ENCODE measurements at regions not wholly inside any gene's neighbourhood (a gene's known extent, or its start where the extent isn't known, plus 50 kb on each side); places are given as distances from the start of the nearest gene placed in this dataset.

GRCh38 chr4:152264106-152264505, 271.8 kb downstream of the FBXW7 start:
- no peak for TF ChIP-seq POLR2A (IDR thresholded peaks at IDR 0.05; ENCODE audit: low read depth, low read length)
- no peak for TF ChIP-seq CTCF (IDR thresholded peaks at IDR 0.05 in 2 of 3, conservative IDR thresholded peaks at IDR 0.05 in 1 of 3; ENCODE audit: control insufficient read depth in 2 of 3, extremely low read depth in 1 of 3, insufficient read depth in 1 of 3, low read depth in 3 of 3, low read length in 3 of 3)
- TF ChIP-seq HDGF (IDR thresholded peaks at IDR 0.05), result no peak
- no peak for TF ChIP-seq SIN3A (IDR thresholded peaks at IDR 0.05; ENCODE audit: low read depth, low read length)
- no peak for TF ChIP-seq NRF1 (conservative IDR thresholded peaks at IDR 0.05; ENCODE audit: low read depth, low read length)
- TF ChIP-seq POLR2AphosphoS5 (IDR thresholded peaks at IDR 0.05; ENCODE audit: low read length), result no peak
- no peak for TF ChIP-seq NFIC (IDR thresholded peaks at IDR 0.05; ENCODE audit: low read depth, low read length)
- no peak for TF ChIP-seq YBX1 (IDR thresholded peaks at IDR 0.05)
- TF ChIP-seq RAD21 (IDR thresholded peaks at IDR 0.05; ENCODE audit: insufficient read depth, low read depth, low read length), result no peak
- no peak for TF ChIP-seq CHD2 (IDR thresholded peaks at IDR 0.05; ENCODE audit: borderline replicate concordance, low read depth, low read length)

All from GM12878 (cell line).